Left ventricle myocardium inferior (tissue), 1 donor: ENCODE measurements at regions not wholly inside any gene's neighbourhood (a gene's known extent, or its start where the extent isn't known, plus 50 kb on each side); places are given as distances from the start of the nearest gene placed in this dataset.

ENCODE experiments used
- DNase-seq: peaks from one replicate; pipeline ENCODE4 v3.0.0-alpha.2; 2020
- H3K27ac ChIP-seq: fragments of 200-600 bp; replicated peaks from 2 replicates; pipeline ENCODE4 v1.8.0; 2021
- H3K27me3 ChIP-seq: fragments of 200-600 bp; 2 replicates; pipeline ENCODE4 v1.8.0; 2021; ENCODE audit warnings: low read depth
- H3K36me3 ChIP-seq: fragments of 200-600 bp; 2 replicates; pipeline ENCODE4 v1.8.0; 2021
- H3K4me1 ChIP-seq: fragments of 200-600 bp; 2 replicates; pipeline ENCODE4 v1.8.0; 2021
- H3K4me3 ChIP-seq: fragments of 200-600 bp; 2 replicates; pipeline ENCODE4 v1.8.0; 2021; ENCODE audit warnings: mild to moderate bottlenecking, moderate library complexity
- H3K9me3 ChIP-seq: fragments of 200-600 bp; replicated peaks from 2 replicates; pipeline ENCODE4 v1.8.0; 2021
- intact Hi-C: fragments of 100-400 bp; cut with micrococcal nuclease; formaldehyde crosslinking; loops from one replicate; pipeline ENCODE4 v1.11.0; 2022
- TF ChIP-seq, protein P1 (sequence below): fragments of 200-600 bp; IDR thresholded peaks from 2 replicates; pipeline ENCODE4 v1.8.0; 2021; ENCODE audit warnings: antibody characterized with exemption, mild to moderate bottlenecking, borderline replicate concordance
- donor health status: DM: no; HTN: yes; CAD: no; lungs with severe emphysema.

DNA sequence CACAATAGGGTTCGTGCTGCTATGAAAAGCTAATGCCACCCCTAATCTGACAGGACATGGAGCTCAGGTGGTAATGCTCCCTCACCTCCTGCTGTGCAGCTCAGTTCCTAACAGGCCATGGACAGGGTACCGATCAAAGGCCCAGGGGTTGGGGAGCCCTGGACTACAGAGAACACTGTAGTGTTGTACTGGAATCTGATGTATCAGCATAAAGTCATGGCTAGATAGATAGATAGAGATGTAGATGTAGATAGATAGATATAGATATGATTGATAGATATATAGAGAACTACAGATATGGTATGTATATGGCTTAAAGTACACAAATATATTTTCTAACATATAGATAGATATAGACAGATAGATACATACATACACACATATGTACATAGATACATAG is 112.3 kb upstream of the MPPED2 start:
- no peaks in the 10 kb centered on the region for H3K27me3 ChIP-seq
- no peak overlapping the region for H3K27ac ChIP-seq
- no peaks in the 10 kb centered on the region for H3K36me3 ChIP-seq
- TF ChIP-seq, protein P1, sequence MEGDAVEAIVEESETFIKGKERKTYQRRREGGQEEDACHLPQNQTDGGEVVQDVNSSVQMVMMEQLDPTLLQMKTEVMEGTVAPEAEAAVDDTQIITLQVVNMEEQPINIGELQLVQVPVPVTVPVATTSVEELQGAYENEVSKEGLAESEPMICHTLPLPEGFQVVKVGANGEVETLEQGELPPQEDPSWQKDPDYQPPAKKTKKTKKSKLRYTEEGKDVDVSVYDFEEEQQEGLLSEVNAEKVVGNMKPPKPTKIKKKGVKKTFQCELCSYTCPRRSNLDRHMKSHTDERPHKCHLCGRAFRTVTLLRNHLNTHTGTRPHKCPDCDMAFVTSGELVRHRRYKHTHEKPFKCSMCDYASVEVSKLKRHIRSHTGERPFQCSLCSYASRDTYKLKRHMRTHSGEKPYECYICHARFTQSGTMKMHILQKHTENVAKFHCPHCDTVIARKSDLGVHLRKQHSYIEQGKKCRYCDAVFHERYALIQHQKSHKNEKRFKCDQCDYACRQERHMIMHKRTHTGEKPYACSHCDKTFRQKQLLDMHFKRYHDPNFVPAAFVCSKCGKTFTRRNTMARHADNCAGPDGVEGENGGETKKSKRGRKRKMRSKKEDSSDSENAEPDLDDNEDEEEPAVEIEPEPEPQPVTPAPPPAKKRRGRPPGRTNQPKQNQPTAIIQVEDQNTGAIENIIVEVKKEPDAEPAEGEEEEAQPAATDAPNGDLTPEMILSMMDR = no peak
- no peak overlapping the region for H3K4me3 ChIP-seq
- intact Hi-C loops = no loop called here
- H3K9me3 ChIP-seq = no peaks in the 10 kb centered on the region
- H3K4me1 ChIP-seq = no peaks in the 10 kb centered on the region
- DNase-seq = no peak

DNA sequence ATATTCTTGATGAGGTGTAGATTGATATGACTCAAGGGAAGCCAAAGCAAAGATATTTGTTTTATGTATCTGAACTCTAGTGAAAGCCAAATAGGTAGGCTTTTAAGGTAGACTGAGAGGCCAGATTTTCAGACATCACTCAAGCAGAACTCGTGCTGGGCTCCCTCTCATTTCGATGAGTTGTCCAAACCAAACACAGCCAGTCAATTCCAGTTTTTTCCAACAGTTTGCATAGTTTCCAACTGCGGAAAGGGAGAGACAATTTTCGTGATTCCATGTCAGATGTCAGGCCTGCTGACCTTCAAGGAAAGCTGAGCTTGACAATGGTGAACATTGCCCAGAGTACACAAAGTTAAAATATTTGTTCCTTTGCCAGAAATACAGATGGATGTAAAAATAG is 110.9 kb upstream of the MPPED2 start:
- intact Hi-C loops = no loop called here
- peaks cover 6% of the 10 kb centered on the region for H3K9me3 ChIP-seq
- no peaks in the 10 kb centered on the region for H3K36me3 ChIP-seq
- H3K4me1 ChIP-seq = no peaks in the 10 kb centered on the region
- H3K27ac ChIP-seq = no peak overlapping the region
- TF ChIP-seq, protein P1 = no peak
- H3K27me3 ChIP-seq = no peaks in the 10 kb centered on the region
- no peak overlapping the region for H3K4me3 ChIP-seq
- DNase-seq = no peak

DNA sequence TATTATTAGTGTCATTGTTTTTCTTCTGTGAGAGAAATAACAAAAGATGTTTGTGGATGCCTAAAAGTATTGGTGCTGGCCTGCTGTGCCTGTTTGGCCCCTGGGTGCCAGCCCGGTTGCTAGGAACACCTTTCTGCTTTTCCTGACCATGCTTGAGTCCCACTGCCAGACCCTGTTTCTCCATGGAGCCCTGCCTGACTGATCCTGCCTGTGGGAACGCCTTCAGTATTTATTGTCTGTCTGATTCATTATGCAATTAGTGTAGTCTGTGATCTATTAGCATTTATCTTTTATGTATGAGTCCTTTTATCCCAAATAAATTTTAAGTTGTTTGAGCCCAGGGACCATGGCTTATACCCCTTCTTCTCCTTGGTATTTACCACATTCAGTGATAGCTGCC is 98.6 kb upstream of the MPPED2 start:
- H3K4me1 ChIP-seq = no peaks in the 10 kb centered on the region
- TF ChIP-seq, protein P1 = no peak
- intact Hi-C loops = no loop called here
- H3K27ac ChIP-seq = no peak overlapping the region
- H3K4me3 ChIP-seq = no peak overlapping the region
- no peaks in the 10 kb centered on the region for H3K9me3 ChIP-seq
- no peaks in the 10 kb centered on the region for H3K27me3 ChIP-seq
- no peaks in the 10 kb centered on the region for H3K36me3 ChIP-seq
- no peak for DNase-seq

DNA sequence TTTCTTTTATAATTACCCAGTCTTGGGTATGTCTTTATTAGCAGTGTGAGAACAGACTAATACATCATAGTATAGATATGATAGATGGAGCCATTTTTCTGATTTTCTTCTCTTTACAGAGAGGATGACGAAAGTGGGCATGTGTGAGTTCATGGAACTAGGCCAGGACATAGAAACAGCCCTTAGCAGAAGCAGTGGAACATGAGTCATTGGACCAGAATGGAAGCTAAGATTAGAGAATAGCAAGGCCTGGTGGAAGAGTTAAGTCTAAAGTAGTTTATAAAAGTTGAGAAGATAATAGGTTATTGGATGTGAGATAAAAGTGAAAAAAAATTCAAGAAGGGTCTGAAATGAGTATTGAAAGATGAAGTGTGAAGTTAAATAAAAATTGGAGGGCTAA is 97.0 kb upstream of the MPPED2 start:
- no peak overlapping the region for H3K4me3 ChIP-seq
- H3K27ac ChIP-seq = no peak overlapping the region
- no peaks in the 10 kb centered on the region for H3K27me3 ChIP-seq
- H3K36me3 ChIP-seq = no peaks in the 10 kb centered on the region
- H3K9me3 ChIP-seq = peaks cover 4% of the 10 kb centered on the region
- no peaks in the 10 kb centered on the region for H3K4me1 ChIP-seq
- intact Hi-C loops = no loop called here
- no peak for DNase-seq
- TF ChIP-seq, protein P1 = no peak

DNA sequence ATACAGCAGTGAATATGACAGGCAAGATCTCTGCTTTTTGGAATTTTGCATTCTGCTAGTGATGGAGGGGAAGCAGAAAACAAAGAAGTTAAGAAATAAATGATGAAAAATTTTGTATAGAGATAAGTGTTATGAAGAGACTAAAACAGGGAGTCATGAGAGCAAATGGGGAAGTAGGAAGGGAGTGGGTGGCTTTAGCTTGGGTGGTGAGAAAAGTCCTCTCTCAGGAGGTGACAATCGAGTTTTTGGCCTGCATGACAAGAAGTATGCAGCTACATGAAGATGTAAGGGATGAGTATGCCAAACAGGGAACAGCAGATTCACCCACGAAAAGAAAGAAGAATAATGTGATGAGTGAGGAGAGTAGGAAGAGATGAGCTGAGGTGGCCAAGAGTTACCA is 80.7 kb upstream of the MPPED2 start:
- DNase-seq = no peak
- H3K27ac ChIP-seq = no peak overlapping the region
- intact Hi-C loops = no loop called here
- H3K9me3 ChIP-seq = peaks cover 12% of the 10 kb centered on the region
- TF ChIP-seq, protein P1 = no peak
- no peaks in the 10 kb centered on the region for H3K36me3 ChIP-seq
- no peaks in the 10 kb centered on the region for H3K4me1 ChIP-seq
- H3K4me3 ChIP-seq = no peak overlapping the region
- H3K27me3 ChIP-seq = no peaks in the 10 kb centered on the region

DNA sequence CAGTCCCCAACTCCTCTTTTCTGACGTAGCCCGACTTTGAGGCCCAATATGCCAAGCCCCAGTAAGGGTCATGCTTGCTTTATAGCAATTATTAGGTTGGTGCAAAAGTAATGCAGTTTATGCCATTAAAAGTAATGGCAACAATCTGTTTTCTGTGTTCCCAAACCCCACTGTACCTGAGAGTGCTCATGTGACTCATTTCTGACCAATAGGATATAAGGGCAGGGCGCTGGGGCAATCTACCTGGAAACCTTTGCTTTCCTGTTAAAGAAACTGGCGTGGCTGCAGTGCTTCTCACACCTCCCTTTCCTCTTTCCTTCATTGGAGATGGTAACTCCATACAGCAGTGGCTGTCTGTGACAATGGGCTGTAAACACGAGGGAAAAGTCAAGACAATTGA is 78.9 kb upstream of the MPPED2 start:
- TF ChIP-seq, protein P1 = no peak
- H3K9me3 ChIP-seq = peaks cover 12% of the 10 kb centered on the region
- H3K27me3 ChIP-seq = no peaks in the 10 kb centered on the region
- H3K27ac ChIP-seq = no peak overlapping the region
- no peaks in the 10 kb centered on the region for H3K36me3 ChIP-seq
- no peaks in the 10 kb centered on the region for H3K4me1 ChIP-seq
- DNase-seq = no peak
- H3K4me3 ChIP-seq = no peak overlapping the region
- intact Hi-C loops = no loop called here
